ENCODE measurements at regions not wholly inside any gene's neighbourhood (a gene's known extent, or its start where the extent isn't known, plus 50 kb on each side); places are given as distances from the start of the nearest gene placed in this dataset.

DNA sequence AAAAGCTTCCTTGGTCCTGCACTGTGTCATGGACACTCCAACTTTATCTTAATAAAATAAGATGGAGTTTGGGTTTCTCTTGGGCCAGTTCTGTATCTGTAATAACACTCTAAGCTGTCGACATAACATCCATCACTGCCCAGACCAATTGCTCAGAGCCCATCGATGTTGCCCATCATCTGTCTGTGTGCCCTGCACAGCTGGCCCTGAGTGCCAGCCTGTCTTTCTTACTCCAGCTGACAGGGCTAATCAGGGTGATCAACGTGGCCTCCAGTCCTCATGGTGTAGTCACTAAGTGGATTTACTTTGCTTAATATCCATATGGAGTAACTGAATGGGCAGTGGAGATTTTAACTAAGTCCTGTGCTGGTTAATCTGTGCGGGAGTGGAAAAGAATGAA lies 419.8 kb upstream of the TPM1 start:
- TF ChIP-seq CTCF (IDR thresholded peaks at IDR 0.05; ENCODE audit: insufficient read depth, low read length) (no peak), GABPA (IDR thresholded peaks at IDR 0.05; ENCODE audit: low read depth) (no peak), POLR2AphosphoS5 (IDR thresholded peaks at IDR 0.05; ENCODE audit: low read depth) (no peak), SPI1 (IDR thresholded peaks at IDR 0.05; ENCODE audit: borderline replicate concordance, low read depth) (no peak), REST (IDR thresholded peaks at IDR 0.05; ENCODE audit: insufficient replicate concordance, low read depth) (no peak)
